MV-4-11 (cell line): ENCODE measurements at regions not wholly inside any gene's neighbourhood (a gene's known extent, or its start where the extent isn't known, plus 50 kb on each side); places are given as distances from the start of the nearest gene placed in this dataset.
"Not testable (repeated sequence)": the region's sequence is repeated elsewhere in the genome, so short reads cannot be mapped to it uniquely, and the experiment has no call there.

ENCODE experiments used
- DNase-seq: peaks from one replicate; lab custom pipeline; 2025; lab: John Stamatoyannopoulos, UW

- DNase-seq: no peak
Observed at GRCh38 chr9:71273613-71274012, 152.2 kb upstream of the TRPM3 start.

GRCh38 chr9:71271602-71272001 lies 150.2 kb upstream of the TRPM3 start:
- no peak for DNase-seq

GRCh38 chr9:71270554-71270953 lies 149.1 kb upstream of the TRPM3 start:
- no peak for DNase-seq

GRCh38 chr9:71269859-71270258 lies 148.4 kb upstream of the TRPM3 start:
- no peak for DNase-seq

- no peak for DNase-seq
Observed at GRCh38 chr9:71268871-71269635, 147.6 kb upstream of the TRPM3 start.

- no peak for DNase-seq
Observed at GRCh38 chr9:71263451-71263850, 142.0 kb upstream of the TRPM3 start.

- not testable (repeated sequence) for DNase-seq
Observed at GRCh38 chr9:71260419-71260818, 139.0 kb upstream of the TRPM3 start.

- DNase-seq: no peak
Observed at GRCh38 chr9:71254592-71255277, 133.3 kb upstream of the TRPM3 start.

GRCh38 chr9:71253011-71253410 lies 131.6 kb upstream of the TRPM3 start:
- DNase-seq: no peak

- DNase-seq: no peak
Observed at GRCh38 chr9:71250581-71250980, 129.2 kb upstream of the TRPM3 start.

GRCh38 chr9:71249729-71250317 lies 128.4 kb upstream of the TRPM3 start:
- DNase-seq: peak; percentile 54

- no peak for DNase-seq
Observed at GRCh38 chr9:71245651-71246050, 124.2 kb upstream of the TRPM3 start.

GRCh38 chr9:71243951-71244350 lies 122.5 kb upstream of the TRPM3 start:
- DNase-seq: no peak

- DNase-seq: no peak
Observed at GRCh38 chr9:71242081-71242480, 120.7 kb upstream of the TRPM3 start.

- no peak for DNase-seq
Observed at GRCh38 chr9:71237051-71237450, 115.6 kb upstream of the TRPM3 start.

- DNase-seq: no peak
Observed at GRCh38 chr9:71233646-71234045, 112.2 kb upstream of the TRPM3 start.

- DNase-seq: no peak
Observed at GRCh38 chr9:71223953-71224538, 102.6 kb upstream of the TRPM3 start.

GRCh38 chr9:71218774-71219173 lies 97.4 kb upstream of the TRPM3 start:
- DNase-seq: no peak

- DNase-seq: no peak
Observed at GRCh38 chr9:71213633-71214032, 92.2 kb upstream of the TRPM3 start.

GRCh38 chr9:71210326-71210725 lies 88.9 kb upstream of the TRPM3 start:
- DNase-seq: no peak

- DNase-seq: no peak
Observed at GRCh38 chr9:71209890-71210289, 88.5 kb upstream of the TRPM3 start.

- DNase-seq: no peak
Observed at GRCh38 chr9:71202931-71203330, 81.5 kb upstream of the TRPM3 start.

GRCh38 chr9:71191708-71192107 lies 70.3 kb upstream of the TRPM3 start:
- DNase-seq: no peak
